B cell (primary cell): ENCODE measurements at regions not wholly inside any gene's neighbourhood (a gene's known extent, or its start where the extent isn't known, plus 50 kb on each side); places are given as distances from the start of the nearest gene placed in this dataset.

ENCODE experiments used
- CTCF ChIP-seq: fragments of 200-600 bp; IDR thresholded peaks from one replicate; pipeline ENCODE4 v1.8.0; 2022; ENCODE audit warnings: antibody characterized with exemption, mild to moderate bottlenecking
- EZH2 ChIP-seq: IDR thresholded peaks from 2 replicates; pipeline ENCODE4 v1.6.1; 2012; ENCODE audit warnings: borderline replicate concordance, low read depth, mild to moderate bottlenecking, moderate library complexity, low read length; ENCODE audit not compliant: insufficient read depth, poor library complexity, severe bottlenecking

DNA sequence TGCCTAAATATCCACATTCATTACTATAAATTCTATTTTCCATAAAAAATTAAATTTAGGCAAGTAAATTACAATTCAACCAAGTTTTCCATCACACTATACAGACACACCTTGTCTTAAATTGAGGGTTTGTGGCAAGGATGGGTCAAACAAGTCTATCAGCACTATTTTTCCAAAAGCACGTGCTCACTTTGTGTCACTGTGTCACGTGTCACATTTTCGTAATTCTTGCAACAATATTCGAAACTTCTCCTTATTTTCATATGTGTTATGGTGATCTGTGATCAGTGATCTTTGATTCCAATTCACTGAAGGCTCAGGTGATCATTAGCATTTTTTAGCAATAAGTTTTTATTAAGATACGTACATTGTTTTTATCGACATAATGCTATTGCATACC, 323.3 kb upstream of the CNTN4 start:
- TF ChIP-seq CTCF = no peak
- TF ChIP-seq EZH2 = no peak
